Epidermal melanocyte (primary cell): ENCODE measurements at regions not wholly inside any gene's neighbourhood (a gene's known extent, or its start where the extent isn't known, plus 50 kb on each side); places are given as distances from the start of the nearest gene placed in this dataset.

Experiments used
- DNase-seq: peaks from one replicate; pipeline ENCODE4 v3.0.0; 2011; ENCODE audit warnings: low spot score; ENCODE audit not compliant: insufficient read length

- DNase-seq = no peak
These were observed 247.5 kb upstream of the TSHZ3 start for GRCh38 chr19:31596751-31597150.

GRCh38 chr19:31597616-31598015 is 248.4 kb upstream of the TSHZ3 start:
- DNase-seq = no peak

GRCh38 chr19:31598730-31599238 is 249.5 kb upstream of the TSHZ3 start:
- no peak for DNase-seq

- no peak for DNase-seq
These were observed 251.6 kb upstream of the TSHZ3 start for GRCh38 chr19:31600731-31601295.

- DNase-seq = no peak
These were observed 252.6 kb upstream of the TSHZ3 start for GRCh38 chr19:31601855-31602254.

GRCh38 chr19:31602548-31602947 is 253.3 kb upstream of the TSHZ3 start:
- DNase-seq = no peak

GRCh38 chr19:31604493-31605040 is 255.3 kb upstream of the TSHZ3 start:
- no peak for DNase-seq

GRCh38 chr19:31610018-31610417 is 260.8 kb upstream of the TSHZ3 start:
- no peak for DNase-seq

- no peak for DNase-seq
These were observed 262.0 kb upstream of the TSHZ3 start for GRCh38 chr19:31611046-31611877.

GRCh38 chr19:31612873-31613272 is 263.6 kb upstream of the TSHZ3 start:
- no peak for DNase-seq

- DNase-seq = no peak
These were observed 264.5 kb upstream of the TSHZ3 start for GRCh38 chr19:31613683-31614219.

GRCh38 chr19:31616031-31616430 is 266.8 kb upstream of the TSHZ3 start:
- no peak for DNase-seq

- DNase-seq = no peak
These were observed 267.9 kb upstream of the TSHZ3 start for GRCh38 chr19:31617010-31617585.

- no peak for DNase-seq
These were observed 275.8 kb upstream of the TSHZ3 start for GRCh38 chr19:31625056-31625455.

GRCh38 chr19:31625575-31625974 is 276.3 kb upstream of the TSHZ3 start:
- DNase-seq = no peak

GRCh38 chr19:31626941-31627340 is 277.7 kb upstream of the TSHZ3 start:
- no peak for DNase-seq

- no peak for DNase-seq
These were observed 278.6 kb upstream of the TSHZ3 start for GRCh38 chr19:31627620-31628365.

GRCh38 chr19:31629579-31630363 is 280.5 kb upstream of the TSHZ3 start:
- no peak for DNase-seq

GRCh38 chr19:31633014-31633413 is 283.8 kb upstream of the TSHZ3 start:
- DNase-seq = no peak

- no peak for DNase-seq
These were observed 290.1 kb upstream of the TSHZ3 start for GRCh38 chr19:31639306-31639705.
